Adrenal gland (tissue), 5 donors: ENCODE measurements at regions not wholly inside any gene's neighbourhood (a gene's known extent, or its start where the extent isn't known, plus 50 kb on each side); places are given as distances from the start of the nearest gene placed in this dataset.
"Not testable (repeated sequence)": the region's sequence is repeated elsewhere in the genome, so short reads cannot be mapped to it uniquely, and the experiment has no call there.

Experiments used
- POLR2A ChIP-seq, 2 donors: fragments of 450-650 bp; IDR thresholded peaks; one replicate each; pipeline ENCODE4 v1.6.1; 2017; ENCODE audit warnings: antibody characterized with exemption in 2 of 2, mild to moderate bottlenecking in 2 of 2, moderate library complexity in 1 of 2
- TF ChIP-seq, protein P1 (sequence below), 6 experiments: fragments of 450-650 bp in 4 of 6; fragments of 200-600 bp in 2 of 6; sonication (generic) in 1 of 6; IDR thresholded peaks; 1 replicate in 5 of 6; 2 replicates in 1 of 6; pipeline versions ENCODE4 v1.5.1 to v1.8.0; 2016 to 2021; ENCODE audit warnings: antibody characterized with exemption in 6 of 6, mild to moderate bottlenecking in 2 of 6, moderate library complexity in 1 of 6
- donor health status: DM: no; HTN: no; CAD: no.

DNA sequence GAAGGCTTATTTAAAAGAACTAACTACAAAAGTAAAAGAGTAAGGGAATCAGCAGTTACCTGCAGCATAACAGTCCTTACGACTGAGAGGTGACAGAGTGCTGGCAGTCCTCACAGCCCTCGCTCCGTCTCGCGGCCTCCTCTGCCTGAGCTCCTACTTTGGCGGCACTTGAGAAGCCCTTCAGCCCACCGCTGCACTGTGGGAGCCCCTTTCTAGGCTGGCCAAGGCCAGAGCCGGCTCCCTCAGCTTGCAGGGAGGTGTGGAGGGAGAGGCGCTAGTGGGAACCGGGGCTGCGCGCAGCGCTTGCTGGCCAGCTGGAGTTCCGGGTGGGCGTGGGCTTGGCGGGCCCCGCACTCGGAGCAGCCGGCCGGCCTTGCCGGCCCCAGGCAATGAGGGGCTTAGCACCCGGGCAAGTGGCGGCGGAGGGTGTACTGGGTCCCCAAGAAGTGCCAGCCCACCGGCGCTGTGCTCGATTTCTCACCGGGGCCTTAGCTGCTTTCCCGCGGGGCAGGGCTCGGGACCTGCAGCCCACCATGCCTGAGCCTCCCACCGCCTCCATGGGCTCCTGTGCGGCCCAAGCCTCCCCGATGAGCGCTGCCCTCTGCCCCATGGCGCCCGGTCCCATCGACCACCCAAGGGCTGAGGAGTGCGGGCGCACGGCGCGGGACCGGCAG is 285.7 kb upstream of the MAGI2 start:
- TF ChIP-seq, protein P1, sequence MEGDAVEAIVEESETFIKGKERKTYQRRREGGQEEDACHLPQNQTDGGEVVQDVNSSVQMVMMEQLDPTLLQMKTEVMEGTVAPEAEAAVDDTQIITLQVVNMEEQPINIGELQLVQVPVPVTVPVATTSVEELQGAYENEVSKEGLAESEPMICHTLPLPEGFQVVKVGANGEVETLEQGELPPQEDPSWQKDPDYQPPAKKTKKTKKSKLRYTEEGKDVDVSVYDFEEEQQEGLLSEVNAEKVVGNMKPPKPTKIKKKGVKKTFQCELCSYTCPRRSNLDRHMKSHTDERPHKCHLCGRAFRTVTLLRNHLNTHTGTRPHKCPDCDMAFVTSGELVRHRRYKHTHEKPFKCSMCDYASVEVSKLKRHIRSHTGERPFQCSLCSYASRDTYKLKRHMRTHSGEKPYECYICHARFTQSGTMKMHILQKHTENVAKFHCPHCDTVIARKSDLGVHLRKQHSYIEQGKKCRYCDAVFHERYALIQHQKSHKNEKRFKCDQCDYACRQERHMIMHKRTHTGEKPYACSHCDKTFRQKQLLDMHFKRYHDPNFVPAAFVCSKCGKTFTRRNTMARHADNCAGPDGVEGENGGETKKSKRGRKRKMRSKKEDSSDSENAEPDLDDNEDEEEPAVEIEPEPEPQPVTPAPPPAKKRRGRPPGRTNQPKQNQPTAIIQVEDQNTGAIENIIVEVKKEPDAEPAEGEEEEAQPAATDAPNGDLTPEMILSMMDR (IDR thresholded peaks at IDR 0.05), result not testable (repeated sequence)
- not testable (repeated sequence) for TF ChIP-seq POLR2A (IDR thresholded peaks at IDR 0.05)
